Tibial artery (tissue), 4 donors: ENCODE measurements at regions not wholly inside any gene's neighbourhood (a gene's known extent, or its start where the extent isn't known, plus 50 kb on each side); places are given as distances from the start of the nearest gene placed in this dataset.

Source experiments
- DNase-seq, 2 donors: peaks; one replicate each; pipeline ENCODE4 v3.0.0-alpha.2; 2019
- H3K27ac ChIP-seq, 2 donors: fragments of 200-600 bp; sonication (generic) in 1 of 2; 1 replicate in 1 of 2; 2 replicates in 1 of 2; pipeline ENCODE4 v1.5.1; 2018 to 2019; ENCODE audit warnings: mild to moderate bottlenecking in 1 of 2
- H3K27me3 ChIP-seq, 2 donors: fragments of 200-600 bp; sonication (generic) in 1 of 2; one replicate each; pipeline versions ENCODE4 v1.5.1 to v1.6.0; 2016 to 2019
- H3K36me3 ChIP-seq, 3 donors: fragments of 200-600 bp; sonication (generic) in 2 of 3; one replicate each; pipeline ENCODE4 v1.5.1; 2016 to 2019; ENCODE audit warnings: mild to moderate bottlenecking in 2 of 3
- H3K4me1 ChIP-seq, 4 donors: fragments of 200-600 bp; sonication (generic) in 2 of 4; 1 replicate in 3 of 4; 2 replicates in 1 of 4; pipeline ENCODE4 v1.5.1; 2016 to 2019
- H3K4me3 ChIP-seq, 2 donors: fragments of 200-600 bp; sonication (generic) in 1 of 2; 1 replicate in 1 of 2; 2 replicates in 1 of 2; pipeline ENCODE4 v1.5.1; 2018 to 2019; ENCODE audit warnings: mild to moderate bottlenecking in 2 of 2
- H3K9me3 ChIP-seq, 3 donors: fragments of 200-600 bp; sonication (generic) in 1 of 3; one replicate each; pipeline ENCODE4 v1.5.1; 2016 to 2019
- intact Hi-C: fragments of 100-400 bp; cut with DNase I; formaldehyde crosslinking; loops from one replicate; pipeline ENCODE4 v1.15.0; 2023; ENCODE audit warnings: low total_unique reads
- TF ChIP-seq, protein P1 (sequence below), 2 experiments: fragments of 200-600 bp in 1 of 2; fragments of 450-650 bp in 1 of 2; IDR thresholded peaks; one replicate each; pipeline ENCODE4 v1.5.1; 2017 to 2019; ENCODE audit warnings: antibody characterized with exemption in 2 of 2, mild to moderate bottlenecking in 1 of 2, moderate library complexity in 1 of 2

DNA sequence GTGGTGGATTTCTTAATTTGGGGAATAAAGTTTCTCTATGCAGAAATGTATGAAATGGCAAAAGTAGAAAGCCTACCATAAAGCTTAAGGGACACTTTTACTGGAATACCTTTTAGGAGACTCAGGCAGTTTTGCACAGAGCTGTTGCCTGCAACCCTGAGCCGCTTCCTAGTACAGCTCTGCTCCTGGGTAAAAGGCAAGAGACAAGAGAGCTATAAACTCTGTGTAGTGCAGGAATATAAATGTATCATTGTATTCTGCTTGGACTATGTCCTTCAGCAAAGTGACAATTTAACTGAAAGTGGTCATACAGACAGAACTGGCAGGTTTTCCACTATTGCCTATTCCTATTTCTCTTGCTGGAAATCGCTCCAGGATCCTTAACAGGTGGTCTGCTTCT lies 65.3 kb upstream of the MYOCD start:
- no peak for DNase-seq
- Histone ChIP-seq H3K27ac (no peak overlapping the region), H3K9me3 (no peaks in the 10 kb centered on the region), H3K4me3 (no peak overlapping the region), H3K4me1 (peaks cover 0 to 9% (median 0%) of the 10 kb centered on the region in 4 donors), H3K27me3 (no peaks in the 10 kb centered on the region), H3K36me3 (no peaks in the 10 kb centered on the region)
- intact Hi-C loops, result no loop called here
- TF ChIP-seq, protein P1, sequence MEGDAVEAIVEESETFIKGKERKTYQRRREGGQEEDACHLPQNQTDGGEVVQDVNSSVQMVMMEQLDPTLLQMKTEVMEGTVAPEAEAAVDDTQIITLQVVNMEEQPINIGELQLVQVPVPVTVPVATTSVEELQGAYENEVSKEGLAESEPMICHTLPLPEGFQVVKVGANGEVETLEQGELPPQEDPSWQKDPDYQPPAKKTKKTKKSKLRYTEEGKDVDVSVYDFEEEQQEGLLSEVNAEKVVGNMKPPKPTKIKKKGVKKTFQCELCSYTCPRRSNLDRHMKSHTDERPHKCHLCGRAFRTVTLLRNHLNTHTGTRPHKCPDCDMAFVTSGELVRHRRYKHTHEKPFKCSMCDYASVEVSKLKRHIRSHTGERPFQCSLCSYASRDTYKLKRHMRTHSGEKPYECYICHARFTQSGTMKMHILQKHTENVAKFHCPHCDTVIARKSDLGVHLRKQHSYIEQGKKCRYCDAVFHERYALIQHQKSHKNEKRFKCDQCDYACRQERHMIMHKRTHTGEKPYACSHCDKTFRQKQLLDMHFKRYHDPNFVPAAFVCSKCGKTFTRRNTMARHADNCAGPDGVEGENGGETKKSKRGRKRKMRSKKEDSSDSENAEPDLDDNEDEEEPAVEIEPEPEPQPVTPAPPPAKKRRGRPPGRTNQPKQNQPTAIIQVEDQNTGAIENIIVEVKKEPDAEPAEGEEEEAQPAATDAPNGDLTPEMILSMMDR (IDR thresholded peaks at IDR 0.05), result no peak

DNA sequence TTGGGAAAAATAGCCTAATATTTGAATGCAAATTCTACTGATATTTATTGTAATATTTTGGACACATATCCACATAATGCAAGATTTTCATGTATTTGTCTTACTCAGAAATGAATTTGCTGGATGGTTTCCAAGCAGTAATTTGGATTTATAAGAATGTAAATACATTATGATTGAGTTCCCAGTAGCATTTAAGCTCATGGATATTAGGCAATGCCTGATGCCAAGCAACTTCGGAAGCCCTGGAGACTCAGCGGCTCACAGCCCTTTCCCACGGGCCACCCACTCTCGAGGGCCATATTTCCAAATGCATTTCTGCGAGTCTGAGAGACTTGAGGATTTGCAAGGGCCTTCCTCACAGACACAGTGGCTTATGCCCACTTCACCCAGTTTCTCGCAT lies 62.1 kb upstream of the MYOCD start:
- H3K27ac ChIP-seq, result no peak overlapping the region
- H3K4me1 ChIP-seq, result peaks cover 0 to 7% (median 0%) of the 10 kb centered on the region in 4 donors
- no peak for DNase-seq
- no peaks in the 10 kb centered on the region for H3K9me3 ChIP-seq
- TF ChIP-seq, protein P1 (IDR thresholded peaks at IDR 0.05), result no peak
- intact Hi-C loops, result no loop called here
- H3K27me3 ChIP-seq, result no peaks in the 10 kb centered on the region
- H3K4me3 ChIP-seq, result no peak overlapping the region
- H3K36me3 ChIP-seq, result no peaks in the 10 kb centered on the region

DNA sequence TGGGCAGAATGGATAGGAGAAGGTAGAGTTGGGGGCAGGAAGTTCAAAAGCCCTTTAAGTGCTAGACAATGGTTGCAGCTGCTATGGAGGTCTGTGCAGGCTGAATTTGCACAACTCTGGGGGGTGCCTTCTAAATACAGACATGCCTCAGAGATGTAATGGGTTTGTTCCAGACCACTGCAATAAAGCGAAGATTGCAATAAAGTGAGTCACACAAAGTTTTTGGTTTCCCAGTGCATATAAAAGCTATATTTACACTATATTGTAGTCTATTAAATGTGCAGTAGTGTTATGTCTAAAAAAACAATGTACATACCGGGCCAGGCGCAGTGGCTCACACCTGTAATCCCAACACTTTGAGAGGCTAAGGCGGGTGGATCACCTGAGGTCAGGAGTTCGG lies 60.5 kb upstream of the MYOCD start:
- Histone ChIP-seq H3K27ac (no peak overlapping the region), H3K36me3 (no peaks in the 10 kb centered on the region), H3K9me3 (no peaks in the 10 kb centered on the region), H3K27me3 (no peaks in the 10 kb centered on the region), H3K4me1 (no peaks in the 10 kb centered on the region), H3K4me3 (no peak overlapping the region)
- TF ChIP-seq, protein P1 (IDR thresholded peaks at IDR 0.05), result no peak
- DNase-seq, result no peak
- intact Hi-C loops, result no loop called here

GRCh38 chr17:12613566-12613965 lies 52.1 kb upstream of the MYOCD start:
- no peak for DNase-seq

More at GRCh38 chr17:12613566-12613965, 52.1 kb upstream of the MYOCD start:
- no peaks in the 10 kb centered on the region for H3K27me3 ChIP-seq
- no peaks in the 10 kb centered on the region for H3K9me3 ChIP-seq
- no peak overlapping the region for H3K27ac ChIP-seq
- no peak overlapping the region for H3K4me3 ChIP-seq
- H3K36me3 ChIP-seq, result no peaks in the 10 kb centered on the region
- intact Hi-C loops, result no loop called here
- no peaks in the 10 kb centered on the region for H3K4me1 ChIP-seq
- TF ChIP-seq, protein P1 (IDR thresholded peaks at IDR 0.05), result no peak
